Activated T-cell treated with anti-CD3 and anti-CD28 coated beads, Interleukin-2, amount 50 U/mL, for 72 hours (primary cell): ENCODE measurements at regions not wholly inside any gene's neighbourhood (a gene's known extent, or its start where the extent isn't known, plus 50 kb on each side); places are given as distances from the start of the nearest gene placed in this dataset.
"Not testable (repeated sequence)": the region's sequence is repeated elsewhere in the genome, so short reads cannot be mapped to it uniquely, and the experiment has no call there.

ENCODE experiments used
- ATAC-seq, 2 donors: fragments of 150-1000 bp; cut with Tn5 transposase; replicated peaks in 1 of 2; 2 replicates each; pipeline ENCODE4 v1.10.0; 2021; ENCODE audit warnings: moderate library complexity in 2 of 2, mild to moderate bottlenecking in 1 of 2
- DNase-seq, 2 donors: peaks; one replicate each; pipeline ENCODE4 v3.0.0; 2021 to 2022; ENCODE audit warnings: mixed read lengths in 1 of 2
- H3K27ac Mint-ChIP-seq: one replicate; pipeline ENCODE4 v1.8.0; 2022; ENCODE audit warnings: mild to moderate bottlenecking, moderate library complexity, mixed read lengths
- H3K27me3 Mint-ChIP-seq: one replicate; pipeline ENCODE4 v1.8.0; 2022; ENCODE audit warnings: low read depth, mixed read lengths
- H3K36me3 Mint-ChIP-seq, 2 donors: one replicate each; pipeline ENCODE4 v1.8.0; 2022; ENCODE audit warnings: mixed read lengths in 2 of 2, mild to moderate bottlenecking in 1 of 2; ENCODE audit not compliant: insufficient read depth in 2 of 2
- H3K4me1 Mint-ChIP-seq: one replicate; pipeline ENCODE4 v1.8.0; 2022; ENCODE audit warnings: low read depth, mixed read lengths
- H3K4me3 Mint-ChIP-seq, 2 donors: one replicate each; pipeline ENCODE4 v1.8.0; 2022; ENCODE audit warnings: mild to moderate bottlenecking in 2 of 2, mixed read lengths in 2 of 2, moderate library complexity in 2 of 2
- H3K9me3 Mint-ChIP-seq, 2 donors: one replicate each; pipeline ENCODE4 v1.8.0; 2022; ENCODE audit warnings: mixed read lengths in 2 of 2

DNA sequence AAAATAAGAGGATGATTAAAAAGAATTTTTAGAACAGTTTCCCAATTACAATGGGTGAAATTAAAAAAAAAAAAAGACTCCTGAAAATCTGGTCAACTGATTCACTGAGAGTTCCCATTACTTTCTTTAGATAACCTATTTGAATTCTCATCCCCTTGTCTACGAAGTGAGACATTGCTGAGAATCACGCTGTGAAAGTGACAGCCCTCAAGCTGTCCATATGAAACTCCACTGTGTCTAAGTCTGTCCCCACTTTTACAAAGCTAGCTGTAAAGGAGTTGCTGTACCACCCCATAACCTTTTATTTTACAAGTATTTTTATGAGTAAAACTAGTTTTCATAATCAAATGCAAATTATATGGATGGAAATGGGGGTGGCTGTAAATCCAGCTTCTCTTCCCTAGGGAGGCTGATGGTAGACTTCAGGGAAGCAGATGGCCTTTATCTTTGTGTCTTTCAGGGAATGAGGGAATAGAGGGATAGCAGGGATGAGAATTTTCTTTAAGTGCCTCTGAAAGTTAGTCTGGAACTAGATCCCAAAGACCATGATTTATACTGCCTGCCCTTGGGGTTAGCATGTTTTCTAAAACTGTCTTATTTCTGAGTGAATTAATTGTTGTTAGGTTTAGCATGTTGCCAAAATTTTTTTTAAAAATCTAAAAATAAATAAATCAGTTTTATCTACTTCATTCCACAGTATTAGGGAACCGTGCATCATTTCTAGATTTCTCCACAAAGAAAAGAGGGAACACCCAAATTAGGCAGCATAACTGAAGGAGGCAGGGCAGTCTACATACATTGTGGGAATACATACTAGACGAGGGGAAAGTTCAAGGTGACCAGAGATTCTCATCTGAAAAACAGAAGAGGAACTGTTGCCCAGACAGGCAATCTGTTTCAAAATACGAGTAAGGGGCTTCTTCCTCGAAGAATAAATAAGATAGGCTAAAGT lies 1219.1 kb downstream of the UQCRFS1 start:
- H3K4me3 Mint-ChIP-seq: no peak overlapping the region
- peaks cover 3 to 7% of the 10 kb centered on the region in 2 donors for H3K9me3 Mint-ChIP-seq
- DNase-seq: no peak
- H3K27ac Mint-ChIP-seq: no peak overlapping the region
- H3K4me1 Mint-ChIP-seq: no peaks in the 10 kb centered on the region
- H3K36me3 Mint-ChIP-seq: peaks cover 0 to 2% of the 10 kb centered on the region in 2 donors
- no peak for ATAC-seq
- no peaks in the 10 kb centered on the region for H3K27me3 Mint-ChIP-seq

GRCh38 chr19:27986299-27986698 lies 1226.7 kb downstream of the UQCRFS1 start:
- Mint-ChIP-seq H3K27me3 (no peaks in the 10 kb centered on the region), H3K9me3 (no peaks in the 10 kb centered on the region), H3K36me3 (no peaks in the 10 kb centered on the region), H3K4me1 (no peaks in the 10 kb centered on the region), H3K27ac (no peak overlapping the region), H3K4me3 (no peak overlapping the region)
- ATAC-seq (no peak), DNase-seq (no peak)

DNA sequence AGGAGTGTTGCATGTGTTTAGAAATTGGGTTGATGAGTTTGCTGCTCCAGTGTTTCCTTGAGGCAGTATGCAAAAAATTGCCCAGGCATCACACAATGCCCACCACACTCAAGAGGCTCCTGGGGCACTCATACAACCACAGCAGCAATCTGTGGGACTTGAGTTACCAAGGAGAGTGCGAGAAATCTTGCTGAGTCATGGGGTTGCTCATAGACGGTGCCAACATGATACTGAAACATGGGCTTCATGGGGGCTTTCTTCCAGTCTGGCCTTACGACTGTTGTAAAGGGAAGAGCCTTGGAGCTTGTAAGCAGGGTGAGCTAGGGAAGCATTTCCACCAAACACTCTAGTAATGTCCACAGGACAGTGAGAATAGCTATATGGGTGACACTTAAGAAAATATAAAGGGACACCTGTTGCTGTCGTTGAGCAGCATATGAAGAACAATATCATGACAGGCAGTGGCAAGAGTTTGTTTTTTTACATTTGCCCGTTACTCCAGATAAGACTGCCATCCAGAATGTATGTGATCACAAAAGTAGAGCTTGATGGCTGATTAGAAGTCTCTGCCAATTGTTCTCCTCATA lies 1237.4 kb downstream of the UQCRFS1 start:
- Mint-ChIP-seq H3K9me3 (peaks cover 0 to 9% of the 10 kb centered on the region in 2 donors), H3K4me3 (no peak overlapping the region), H3K4me1 (no peaks in the 10 kb centered on the region), H3K36me3 (no peaks in the 10 kb centered on the region), H3K27me3 (no peaks in the 10 kb centered on the region), H3K27ac (no peak overlapping the region)
- ATAC-seq (no peak), DNase-seq (no peak)

DNA sequence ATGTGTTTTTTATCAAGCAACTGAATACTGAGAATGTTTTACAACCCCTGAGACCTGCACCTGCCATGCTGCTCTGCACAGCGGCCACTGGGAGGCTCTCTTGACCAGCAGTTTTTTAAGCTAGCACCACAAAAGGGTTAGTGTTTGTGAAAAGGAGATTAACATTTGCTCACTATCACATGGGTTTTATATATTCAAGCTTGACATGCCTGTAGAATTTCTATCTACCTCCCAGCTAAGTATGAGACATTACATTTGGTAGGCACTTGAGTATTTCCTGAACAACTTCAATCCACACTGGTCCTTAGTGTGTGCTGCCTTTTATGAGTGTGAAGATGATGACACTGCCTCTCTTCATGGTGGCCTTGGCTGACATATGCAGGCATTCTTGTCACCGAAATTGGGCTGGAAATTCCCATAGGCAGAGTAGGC lies 1238.9 kb downstream of the UQCRFS1 start:
- no peaks in the 10 kb centered on the region for H3K36me3 Mint-ChIP-seq

DNA sequence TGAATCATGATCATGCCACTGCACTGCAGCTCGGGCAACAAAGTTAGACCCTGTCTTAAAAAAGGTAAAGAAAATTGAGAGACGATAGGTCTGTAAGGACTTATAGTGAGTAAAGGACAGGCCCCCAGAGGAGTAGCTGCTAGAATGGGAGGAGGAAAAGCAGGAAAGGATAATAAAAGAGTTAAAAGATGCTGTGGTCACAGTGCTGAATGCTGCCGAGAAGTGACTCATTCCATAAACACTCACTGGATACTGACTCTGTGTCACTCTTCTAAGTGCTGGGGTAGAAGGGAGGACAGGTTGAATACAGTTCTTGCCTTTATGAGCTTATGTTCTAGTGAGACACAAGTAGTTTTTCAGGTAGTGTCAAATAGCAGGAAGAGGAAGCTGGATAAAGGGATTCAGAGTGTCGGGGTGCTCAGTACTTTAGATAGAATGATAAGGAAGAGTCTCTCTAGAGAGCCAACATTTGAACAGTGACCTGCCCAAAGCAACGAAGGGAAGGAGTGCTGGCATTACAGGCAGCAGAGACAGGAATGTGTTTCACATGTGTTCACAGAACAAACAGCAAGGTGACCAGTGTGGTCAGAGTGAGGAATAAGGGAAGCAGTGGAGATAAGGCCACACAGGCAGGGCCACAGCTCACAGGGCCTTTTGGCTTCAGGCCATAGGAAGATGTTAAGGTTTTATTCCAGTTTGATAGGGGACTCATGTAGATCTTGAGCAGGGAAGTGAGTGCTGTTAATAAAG lies 1240.5 kb downstream of the UQCRFS1 start:
- Mint-ChIP-seq H3K27ac (no peak overlapping the region), H3K4me1 (no peaks in the 10 kb centered on the region), H3K9me3 (peaks cover 0 to 2% of the 10 kb centered on the region in 2 donors), H3K36me3 (no peaks in the 10 kb centered on the region), H3K4me3 (no peak overlapping the region), H3K27me3 (no peaks in the 10 kb centered on the region)
- ATAC-seq (no peak), DNase-seq (no peak)

More for the DNA sequence above, 1238.9 kb downstream of the UQCRFS1 start:
- H3K4me1 Mint-ChIP-seq: no peaks in the 10 kb centered on the region
- no peak overlapping the region for H3K27ac Mint-ChIP-seq
- H3K9me3 Mint-ChIP-seq: peaks cover 0 to 8% of the 10 kb centered on the region in 2 donors
- no peaks in the 10 kb centered on the region for H3K27me3 Mint-ChIP-seq
- no peak for ATAC-seq
- peak; percentile 4 to 6 for DNase-seq
- no peak overlapping the region for H3K4me3 Mint-ChIP-seq

- DNase-seq (no peak), ATAC-seq (no peak)
- Mint-ChIP-seq H3K4me3 (no peak overlapping the region), H3K4me1 (no peaks in the 10 kb centered on the region), H3K27me3 (no peaks in the 10 kb centered on the region), H3K36me3 (no peaks in the 10 kb centered on the region), H3K27ac (no peak overlapping the region), H3K9me3 (peaks cover 0 to 2% of the 10 kb centered on the region in 2 donors)
These were observed 1241.1 kb downstream of the UQCRFS1 start for GRCh38 chr19:27971869-27972268.

DNA sequence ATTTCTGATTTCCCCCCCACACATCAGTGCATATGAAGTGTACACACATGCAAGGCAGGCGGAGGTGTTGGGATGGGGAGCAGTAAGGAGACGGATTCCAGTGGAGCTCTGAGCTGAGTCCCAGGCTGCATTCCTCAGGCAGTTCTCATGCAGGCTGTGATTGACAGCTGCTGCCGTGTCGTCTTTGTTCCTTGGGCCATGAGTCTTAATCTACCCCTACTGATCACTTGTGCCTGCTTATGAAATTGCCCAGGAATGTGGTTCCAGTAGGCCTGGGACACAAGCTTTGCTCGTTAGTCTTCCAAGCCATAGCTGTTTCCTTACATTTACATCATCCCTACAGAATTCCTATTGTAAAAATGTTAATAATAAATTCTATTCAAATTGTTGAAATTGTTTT lies 1241.9 kb downstream of the UQCRFS1 start:
- H3K27me3 Mint-ChIP-seq: no peaks in the 10 kb centered on the region
- no peaks in the 10 kb centered on the region for H3K4me1 Mint-ChIP-seq
- no peak overlapping the region for H3K27ac Mint-ChIP-seq
- DNase-seq (no peak), ATAC-seq (no peak)
- H3K4me3 Mint-ChIP-seq: no peak overlapping the region
- H3K36me3 Mint-ChIP-seq: no peaks in the 10 kb centered on the region
- peaks cover 0 to 2% of the 10 kb centered on the region in 2 donors for H3K9me3 Mint-ChIP-seq

DNA sequence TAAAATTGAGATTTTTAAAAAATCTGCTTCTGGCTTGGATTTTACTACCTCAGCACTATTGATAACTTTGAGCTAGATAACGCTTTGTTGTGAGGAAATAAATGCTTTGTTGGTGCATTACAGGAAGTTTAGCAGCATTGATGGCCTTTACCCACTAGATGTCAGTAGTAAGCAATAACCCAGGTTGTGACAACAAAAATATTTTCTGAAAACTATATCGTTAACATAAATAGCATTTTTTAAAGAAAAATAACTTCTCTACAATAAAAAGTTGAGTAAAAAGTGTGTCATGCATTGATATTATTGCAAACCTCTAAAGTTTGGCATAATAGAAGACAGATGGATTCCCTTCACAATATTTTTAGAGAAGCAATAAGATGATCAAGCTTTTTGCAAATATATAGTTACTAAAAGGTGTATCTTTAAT lies 1246.5 kb downstream of the UQCRFS1 start:
- H3K4me3 Mint-ChIP-seq: no peak overlapping the region
- H3K4me1 Mint-ChIP-seq: no peaks in the 10 kb centered on the region
- no peak for ATAC-seq
- no peaks in the 10 kb centered on the region for H3K27me3 Mint-ChIP-seq
- H3K36me3 Mint-ChIP-seq: no peaks in the 10 kb centered on the region
- no peak overlapping the region for H3K27ac Mint-ChIP-seq
- H3K9me3 Mint-ChIP-seq: no peaks in the 10 kb centered on the region
- DNase-seq: no peak

DNA sequence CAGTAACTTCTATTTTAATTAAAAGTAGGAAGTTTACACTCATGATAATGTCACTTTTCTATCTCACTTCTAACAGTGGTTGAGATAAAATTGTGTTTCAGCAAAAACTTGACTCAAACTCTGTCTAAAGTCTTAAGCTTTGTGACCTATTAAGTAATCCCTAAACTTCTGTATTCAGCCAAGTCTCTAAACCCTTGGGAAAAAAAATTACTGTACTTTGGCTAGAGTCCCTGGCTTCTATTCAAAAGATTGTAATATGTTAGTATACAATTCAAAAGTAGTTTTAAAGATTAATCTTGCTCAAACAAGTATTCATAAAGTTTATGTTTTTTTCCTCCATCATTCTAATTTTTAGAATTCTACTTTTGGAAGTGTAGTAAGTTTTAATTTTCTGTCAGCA lies 1248.8 kb downstream of the UQCRFS1 start:
- Mint-ChIP-seq H3K4me1 (no peaks in the 10 kb centered on the region), H3K27me3 (no peaks in the 10 kb centered on the region), H3K27ac (no peak overlapping the region), H3K9me3 (no peaks in the 10 kb centered on the region), H3K36me3 (no peaks in the 10 kb centered on the region), H3K4me3 (no peak overlapping the region)
- no peak for ATAC-seq
- DNase-seq: no peak

DNA sequence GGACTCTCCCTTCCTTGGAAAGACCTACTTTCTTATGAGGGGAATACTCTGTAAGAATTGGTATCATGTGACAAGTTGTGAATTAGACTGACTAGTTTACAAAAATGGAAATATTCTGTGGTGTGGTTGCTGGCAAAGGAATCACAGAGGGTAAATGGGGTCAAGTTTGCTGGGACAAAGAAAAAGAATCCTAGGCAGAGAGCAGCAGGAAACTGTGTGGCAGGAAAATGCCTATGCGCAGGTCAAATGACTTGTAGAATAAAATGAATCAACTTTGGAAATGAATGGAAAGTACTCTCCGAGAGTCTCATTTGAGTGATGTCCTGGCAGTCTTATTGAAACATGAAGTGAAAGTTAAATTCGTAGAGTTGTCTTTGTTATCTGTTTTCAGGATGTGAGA lies 1250.7 kb downstream of the UQCRFS1 start:
- ATAC-seq: no peak
- Mint-ChIP-seq H3K4me1 (no peaks in the 10 kb centered on the region), H3K27me3 (no peaks in the 10 kb centered on the region), H3K36me3 (no peaks in the 10 kb centered on the region), H3K9me3 (no peaks in the 10 kb centered on the region), H3K4me3 (no peak overlapping the region), H3K27ac (no peak overlapping the region)
- no peak for DNase-seq

DNA sequence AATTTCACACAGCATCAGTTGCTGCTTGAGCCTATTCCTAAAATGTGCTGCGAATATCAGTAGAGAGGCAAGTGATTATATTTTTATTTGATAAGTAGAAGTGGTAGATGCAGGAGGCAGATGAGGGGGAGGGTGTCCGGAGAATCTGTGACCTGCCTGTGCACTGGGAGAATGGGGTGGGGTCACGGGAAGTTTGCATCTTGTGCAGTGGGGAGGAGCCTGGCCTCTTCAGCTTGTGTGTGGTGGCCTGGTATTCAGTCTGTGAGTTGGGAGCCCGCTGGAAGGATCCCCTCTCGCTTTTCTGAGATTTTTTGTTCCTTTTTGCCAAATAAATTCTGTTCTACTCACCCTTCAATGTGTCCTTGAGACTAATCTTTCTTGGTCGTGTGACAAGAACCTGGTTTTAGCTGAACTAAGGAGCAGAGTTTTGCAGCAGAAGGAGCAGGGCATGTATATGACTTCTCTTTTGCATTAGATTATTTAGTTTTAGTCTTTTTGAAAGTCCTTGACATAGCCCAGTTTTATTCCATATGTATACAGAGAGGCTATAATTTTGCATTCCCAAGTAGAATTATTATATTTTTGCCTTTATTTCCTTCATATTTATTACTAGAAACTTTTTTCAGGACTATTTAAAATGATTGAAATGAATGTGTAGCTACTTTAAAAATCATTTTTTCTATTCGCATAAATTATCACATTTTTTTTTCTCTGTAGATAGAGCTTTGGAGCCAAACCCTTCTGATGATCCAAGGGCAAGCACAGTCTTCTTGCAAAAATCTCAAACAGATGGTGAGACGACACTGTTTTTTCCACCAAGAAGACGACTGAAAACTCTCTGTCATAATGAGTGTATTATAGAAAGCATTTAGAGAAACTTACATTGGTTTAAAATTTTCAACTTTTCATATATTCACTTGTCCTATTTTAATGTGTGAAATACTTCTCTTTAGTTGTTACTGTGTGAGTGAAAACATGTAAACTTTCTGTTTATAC lies 1257.2 kb downstream of the UQCRFS1 start:
- no peaks in the 10 kb centered on the region for H3K36me3 Mint-ChIP-seq
- no peak for DNase-seq
- no peak overlapping the region for H3K27ac Mint-ChIP-seq
- no peak overlapping the region for H3K4me3 Mint-ChIP-seq
- no peak for ATAC-seq
- no peaks in the 10 kb centered on the region for H3K9me3 Mint-ChIP-seq
- no peaks in the 10 kb centered on the region for H3K27me3 Mint-ChIP-seq
- no peaks in the 10 kb centered on the region for H3K4me1 Mint-ChIP-seq

DNA sequence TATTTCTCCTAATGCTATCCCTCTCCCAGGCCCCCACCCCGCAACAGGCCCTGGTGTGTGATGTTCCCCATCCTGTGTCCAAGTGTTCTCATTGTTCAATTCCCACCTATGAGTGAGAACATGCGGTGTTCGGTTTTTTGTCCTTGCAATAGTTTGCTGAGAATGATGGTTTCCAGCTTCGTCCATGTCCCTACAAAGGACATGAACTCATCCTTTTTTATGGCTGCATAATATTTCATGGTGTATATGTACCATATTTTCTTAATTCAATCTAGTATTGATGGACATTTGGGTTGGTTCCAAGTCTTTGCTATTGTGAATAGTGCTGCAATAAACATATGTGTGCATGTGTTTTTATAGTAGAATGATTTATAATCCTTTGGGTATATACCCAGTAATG lies 1270.3 kb downstream of the UQCRFS1 start:
- H3K9me3 Mint-ChIP-seq: peaks cover 9 to 13% of the 10 kb centered on the region in 2 donors
- H3K36me3 Mint-ChIP-seq, H3K4me3 Mint-ChIP-seq, ATAC-seq, H3K27ac Mint-ChIP-seq, H3K27me3 Mint-ChIP-seq, DNase-seq, H3K4me1 Mint-ChIP-seq: not testable (repeated sequence)
